ENCODE measurements at regions not wholly inside any gene's neighbourhood (a gene's known extent, or its start where the extent isn't known, plus 50 kb on each side); places are given as distances from the start of the nearest gene placed in this dataset.
A peak's percentile ranks its signal among the peaks of the same experiment; 100 is the strongest.

- H3K27ac ChIP-seq (ENCODE audit: low read depth in 2 of 2, low read length in 2 of 2): no peak overlapping the region
- TF ChIP-seq, protein P1, sequence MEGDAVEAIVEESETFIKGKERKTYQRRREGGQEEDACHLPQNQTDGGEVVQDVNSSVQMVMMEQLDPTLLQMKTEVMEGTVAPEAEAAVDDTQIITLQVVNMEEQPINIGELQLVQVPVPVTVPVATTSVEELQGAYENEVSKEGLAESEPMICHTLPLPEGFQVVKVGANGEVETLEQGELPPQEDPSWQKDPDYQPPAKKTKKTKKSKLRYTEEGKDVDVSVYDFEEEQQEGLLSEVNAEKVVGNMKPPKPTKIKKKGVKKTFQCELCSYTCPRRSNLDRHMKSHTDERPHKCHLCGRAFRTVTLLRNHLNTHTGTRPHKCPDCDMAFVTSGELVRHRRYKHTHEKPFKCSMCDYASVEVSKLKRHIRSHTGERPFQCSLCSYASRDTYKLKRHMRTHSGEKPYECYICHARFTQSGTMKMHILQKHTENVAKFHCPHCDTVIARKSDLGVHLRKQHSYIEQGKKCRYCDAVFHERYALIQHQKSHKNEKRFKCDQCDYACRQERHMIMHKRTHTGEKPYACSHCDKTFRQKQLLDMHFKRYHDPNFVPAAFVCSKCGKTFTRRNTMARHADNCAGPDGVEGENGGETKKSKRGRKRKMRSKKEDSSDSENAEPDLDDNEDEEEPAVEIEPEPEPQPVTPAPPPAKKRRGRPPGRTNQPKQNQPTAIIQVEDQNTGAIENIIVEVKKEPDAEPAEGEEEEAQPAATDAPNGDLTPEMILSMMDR (IDR thresholded peaks at IDR 0.05; ENCODE audit: borderline replicate concordance, extremely low read depth, insufficient read depth): no peak
- intact Hi-C loops (cut with DNase I): no loop called here
- no peak overlapping the region for H3K9ac ChIP-seq (ENCODE audit: low read length in 3 of 3)
- no peak for DNase-seq
- H3K27me3 ChIP-seq (ENCODE audit: control insufficient read depth, insufficient read depth, low read length): no peaks in the 10 kb centered on the region
- FAIRE-seq: no peak
- H3K4me3 ChIP-seq (ENCODE audit: low read length in 3 of 3): no peak overlapping the region
- no peaks in the 10 kb centered on the region for H3K9me3 ChIP-seq (ENCODE audit: control insufficient read depth in 2 of 3, insufficient read depth in 1 of 3, low read length in 3 of 3)
- H3K4me1 ChIP-seq (ENCODE audit: control insufficient read depth in 2 of 3, insufficient read depth in 2 of 3, low read depth in 1 of 3, low read length in 3 of 3): no peaks in the 10 kb centered on the region
- H3K36me3 ChIP-seq (ENCODE audit: control insufficient read depth in 2 of 3, insufficient read depth in 3 of 3, low read length in 3 of 3): no peaks in the 10 kb centered on the region
Measured at GRCh38 chr11:81655351-81655750, 1078.3 kb downstream of the FAM181B start.

GRCh38 chr11:81647374-81647773, 1086.3 kb downstream of the FAM181B start:
- H3K4me3 ChIP-seq (ENCODE audit: low read length in 3 of 3): peak overlapping the region in 1 of 3 donors; percentile 49
- no peak overlapping the region for H3K27ac ChIP-seq (ENCODE audit: low read depth in 2 of 2, low read length in 2 of 2)
- DNase-seq: no peak

DNA sequence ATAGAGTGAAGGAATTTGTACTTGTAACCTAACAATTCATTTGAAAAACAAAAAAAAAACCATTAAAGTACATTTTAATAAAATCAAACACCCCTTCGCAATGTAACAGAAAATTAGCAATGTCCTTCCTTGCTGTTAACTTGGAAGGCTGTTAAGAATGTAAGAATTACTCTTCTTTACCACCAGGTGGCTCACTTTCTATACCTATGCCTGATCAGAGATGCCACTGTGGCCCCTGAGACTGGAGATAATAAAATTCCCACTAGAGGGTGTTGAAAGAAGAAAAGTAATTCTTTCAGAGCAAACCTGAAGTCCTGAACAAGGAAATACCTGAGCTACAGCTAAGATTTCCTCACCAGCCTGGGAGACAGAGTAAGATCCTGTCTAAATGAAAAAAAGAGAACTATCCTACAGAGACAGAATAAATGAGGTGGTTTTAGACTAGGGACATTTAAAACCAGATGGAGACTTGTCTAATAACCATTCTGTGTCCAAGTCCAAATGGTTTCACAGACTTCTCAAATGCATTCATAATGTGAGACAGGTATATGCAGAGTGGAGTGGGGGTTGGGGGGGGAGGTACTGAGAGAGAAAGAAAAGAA, 1089.3 kb downstream of the FAM181B start:
- no peak overlapping the region for H3K9ac ChIP-seq (ENCODE audit: low read length in 3 of 3)
- FAIRE-seq (peak; percentile 80), DNase-seq (peak in 4 of 5 donors; percentile 26 to 70 (median 48))
- no peaks in the 10 kb centered on the region for H3K9me3 ChIP-seq (ENCODE audit: control insufficient read depth in 2 of 3, insufficient read depth in 1 of 3, low read length in 3 of 3)
- H3K27ac ChIP-seq (ENCODE audit: low read depth in 2 of 2, low read length in 2 of 2): no peak overlapping the region
- intact Hi-C loops (cut with DNase I): loop anchor here (5.0 kb wide), 1 partner anchor 588 kb away; no protein-coding TSS in a partner anchor
- TF ChIP-seq, protein P1 (IDR thresholded peaks at IDR 0.05; ENCODE audit: borderline replicate concordance, extremely low read depth, insufficient read depth): peak; percentile 58
- no peak overlapping the region for H3K4me3 ChIP-seq (ENCODE audit: low read length in 3 of 3)
- no peaks in the 10 kb centered on the region for H3K27me3 ChIP-seq (ENCODE audit: control insufficient read depth, insufficient read depth, low read length)
- H3K4me1 ChIP-seq (ENCODE audit: control insufficient read depth in 2 of 3, insufficient read depth in 2 of 3, low read depth in 1 of 3, low read length in 3 of 3): no peaks in the 10 kb centered on the region
- no peaks in the 10 kb centered on the region for H3K36me3 ChIP-seq (ENCODE audit: control insufficient read depth in 2 of 3, insufficient read depth in 3 of 3, low read length in 3 of 3)

More at GRCh38 chr11:81647374-81647773, 1086.3 kb downstream of the FAM181B start:
- Histone ChIP-seq H3K4me1 (ENCODE audit: control insufficient read depth in 2 of 3, insufficient read depth in 2 of 3, low read depth in 1 of 3, low read length in 3 of 3) (no peaks in the 10 kb centered on the region), H3K36me3 (ENCODE audit: control insufficient read depth in 2 of 3, insufficient read depth in 3 of 3, low read length in 3 of 3) (no peaks in the 10 kb centered on the region), H3K9ac (ENCODE audit: low read length in 3 of 3) (no peak overlapping the region), H3K27me3 (ENCODE audit: control insufficient read depth, insufficient read depth, low read length) (no peaks in the 10 kb centered on the region), H3K9me3 (ENCODE audit: control insufficient read depth in 2 of 3, insufficient read depth in 1 of 3, low read length in 3 of 3) (no peaks in the 10 kb centered on the region)
- intact Hi-C loops (cut with DNase I): no loop called here
- no peak for FAIRE-seq
- TF ChIP-seq, protein P1 (IDR thresholded peaks at IDR 0.05; ENCODE audit: borderline replicate concordance, extremely low read depth, insufficient read depth): no peak

DNA sequence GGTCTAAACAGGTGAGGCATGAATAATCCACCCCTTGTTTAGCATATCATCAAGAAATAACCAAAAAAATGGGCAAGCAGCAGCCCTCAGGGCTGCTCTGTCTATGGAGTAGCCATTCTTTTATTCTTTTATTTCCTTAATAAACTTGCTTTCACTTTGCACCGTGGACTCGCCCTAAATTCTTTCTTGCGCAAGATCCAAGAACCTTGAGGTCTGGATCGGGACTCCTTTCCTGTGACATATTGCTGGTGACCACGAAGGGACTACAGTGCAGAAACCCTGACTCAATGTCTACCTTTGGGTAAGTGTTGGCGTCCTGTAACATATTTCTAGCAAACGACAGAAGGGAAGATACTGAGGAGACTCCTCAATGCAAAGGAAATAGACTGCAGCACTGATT, 1099.2 kb downstream of the FAM181B start:
- H3K27ac ChIP-seq (ENCODE audit: low read depth in 2 of 2, low read length in 2 of 2): no peak overlapping the region
- no peaks in the 10 kb centered on the region for H3K27me3 ChIP-seq (ENCODE audit: control insufficient read depth, insufficient read depth, low read length)
- H3K4me3 ChIP-seq (ENCODE audit: low read length in 3 of 3): no peak overlapping the region
- H3K9ac ChIP-seq (ENCODE audit: low read length in 3 of 3): no peak overlapping the region
- H3K36me3 ChIP-seq (ENCODE audit: control insufficient read depth in 2 of 3, insufficient read depth in 3 of 3, low read length in 3 of 3): no peaks in the 10 kb centered on the region
- intact Hi-C loops (cut with DNase I): no loop called here
- H3K4me1 ChIP-seq (ENCODE audit: control insufficient read depth in 2 of 3, insufficient read depth in 2 of 3, low read depth in 1 of 3, low read length in 3 of 3): no peaks in the 10 kb centered on the region
- H3K9me3 ChIP-seq (ENCODE audit: control insufficient read depth in 2 of 3, insufficient read depth in 1 of 3, low read length in 3 of 3): no peaks in the 10 kb centered on the region
- TF ChIP-seq, protein P1 (IDR thresholded peaks at IDR 0.05; ENCODE audit: borderline replicate concordance, extremely low read depth, insufficient read depth): no peak
- no peak for FAIRE-seq
- DNase-seq: no peak
